ENCODE measurements at regions not wholly inside any gene's neighbourhood (a gene's known extent, or its start where the extent isn't known, plus 50 kb on each side); places are given as distances from the start of the nearest gene placed in this dataset.

DNA sequence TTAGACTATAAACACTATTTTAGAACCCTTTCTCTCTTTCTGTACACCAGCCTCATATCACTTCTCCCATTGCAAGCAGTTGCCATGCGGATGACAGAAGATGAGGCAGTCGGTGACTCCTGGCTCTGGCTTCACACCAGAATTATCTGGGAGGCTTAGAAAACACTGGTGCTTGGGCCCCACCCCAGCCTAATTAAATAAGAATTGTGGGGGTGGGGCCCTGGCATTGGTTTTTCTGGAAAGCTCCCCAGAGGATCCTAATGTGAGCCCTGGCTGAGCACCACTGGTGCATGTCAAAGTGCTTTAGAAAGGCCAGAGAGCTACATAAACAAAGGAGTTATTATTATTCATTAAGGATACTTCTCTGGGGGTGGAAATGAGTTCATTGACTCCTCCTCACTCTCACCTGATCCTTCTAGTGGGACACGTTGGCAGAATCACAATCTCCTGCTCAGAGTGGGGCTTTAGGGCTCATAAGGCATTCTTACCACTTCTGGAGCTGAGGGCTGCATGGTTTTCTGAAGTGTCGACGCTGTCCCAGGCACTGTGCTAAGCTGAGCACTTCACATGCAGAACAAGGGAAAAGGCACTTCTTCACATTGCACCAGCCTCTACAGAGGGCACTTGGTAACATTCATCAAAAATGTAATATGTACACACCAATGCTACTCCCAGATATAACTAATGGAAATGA is 188.5 kb upstream of the TLE3 start:
- CTCF ChIA-PET (ENCODE audit: partially characterized antibody) = interaction anchor here (0.6 to 1.1 kb wide), 2 partner anchors 9 to 27 kb away, joined by 3 to 5 read pairs; no protein-coding TSS in a partner anchor
- Histone ChIP-seq H3K4me2 (ENCODE audit: insufficient read depth in 1 of 2, low read depth in 2 of 2, low read length in 2 of 2) (peak overlapping the region in 1 of 2 experiments; percentile 20; a peak in 1 of 4 replicates), H3K23me2 (ENCODE audit: low read depth, low read length) (peaks cover 5% of the 10 kb centered on the region; the same call in 1 of the 2 replicates), H2BK5ac (ENCODE audit: low read depth, low read length) (no peak overlapping the region), H3K9me3 (ENCODE audit: insufficient read depth in 2 of 2, low read depth in 1 of 2, low read length in 1 of 2) (no peaks in the 10 kb centered on the region), H4K91ac (replicated peaks; ENCODE audit: insufficient read length, low read length) (no peak overlapping the region), H2AFZ (ENCODE audit: low read length) (no peak overlapping the region), H2BK20ac (ENCODE audit: low read length) (no peak overlapping the region), H3K27ac (ENCODE audit: low read depth, low read length) (no peak overlapping the region), H3K4ac (replicated peaks; ENCODE audit: insufficient read length, low read depth, low read length) (no peak overlapping the region), H2BK12ac (ENCODE audit: low read depth, low read length) (no peak overlapping the region), H4K20me1 (replicated peaks in 1 of 2; ENCODE audit: control insufficient read depth in 1 of 2, insufficient read depth in 2 of 2, low read length in 2 of 2) (no peaks in the 10 kb centered on the region), H4K5ac (ENCODE audit: insufficient read length, low read depth, low read length) (no peak overlapping the region), H3K79me1 (ENCODE audit: low read depth, low read length) (no peaks in the 10 kb centered on the region), H3K79me2 (ENCODE audit: control insufficient read depth in 1 of 2, insufficient read depth in 2 of 2, low read length in 2 of 2) (no peaks in the 10 kb centered on the region), H3K56ac (replicated peaks; ENCODE audit: insufficient read length, low read depth, low read length) (no peak overlapping the region), H3K4me1 (replicated peaks in 1 of 4; ENCODE audit: control insufficient read depth in 3 of 4, insufficient read depth in 4 of 4, low read length in 3 of 4) (peaks cover 0 to 5% (median 2%) of the 10 kb centered on the region in 4 experiments; a peak in 5 of 7 replicates), H3K18ac (ENCODE audit: extremely low read depth, low read length) (no peak overlapping the region), H3K4me3 (ENCODE audit: extremely low read depth in 1 of 4, insufficient read depth in 2 of 4, low read depth in 3 of 4, low read length in 4 of 4) (no peak overlapping the region), H3K36me3 (ENCODE audit: control insufficient read depth in 2 of 4, insufficient read depth in 4 of 4, low read length in 3 of 4) (no peaks in the 10 kb centered on the region), H3K23ac (ENCODE audit: insufficient read length) (no peak overlapping the region), H2BK15ac (ENCODE audit: low read length) (no peak overlapping the region; the same call in 1 of the 2 replicates), H3K14ac (ENCODE audit: insufficient read length) (no peak overlapping the region), H2BK120ac (replicated peaks; ENCODE audit: low read depth, low read length) (no peak overlapping the region), H3K9ac (replicated peaks in 1 of 4; ENCODE audit: extremely low read depth in 1 of 4, low read depth in 3 of 4, low read length in 3 of 4) (no peak overlapping the region), H3K27me3 (replicated peaks in 1 of 4; ENCODE audit: control insufficient read depth in 3 of 4, extremely low read depth in 1 of 4, insufficient read depth in 3 of 4, low read length in 3 of 4) (no peaks in the 10 kb centered on the region), H4K8ac (ENCODE audit: extremely low read depth, insufficient read depth, low read length) (no peak overlapping the region), H2AK5ac (ENCODE audit: low read depth, low read length) (no peak overlapping the region)
- DNase-seq (ENCODE audit: low read depth in 1 of 2, low spot score in 2 of 2) = no peak
- POLR2A ChIA-PET (ENCODE audit: partially characterized antibody) = interaction anchor here (0.9 kb wide), 1 partner anchor 188 kb away, joined by 3 read pairs; the partner anchor contains the start of gene TLE3
- no peak for FAIRE-seq
- 72% methylated on average over 5 of the region's 5 CpGs; no CpG with 5 or more reads in 1 of the 2 experiments for WGBS, 2 experiments (ENCODE audit: extremely low coverage in 1 of 2, insufficient coverage in 1 of 2, insufficient read length in 1 of 2, insufficient replicate concordance in 2 of 2, low coverage in 1 of 2, low lambda C conversion rate in 2 of 2, missing lambda C conversion rate in 1 of 2)
- TF ChIP-seq USF2 (IDR thresholded peaks at IDR 0.05; ENCODE audit: low read length) = no peak

All from H1 (cell line).